ENCODE measurements at regions not wholly inside any gene's neighbourhood (a gene's known extent, or its start where the extent isn't known, plus 50 kb on each side); places are given as distances from the start of the nearest gene placed in this dataset.

GRCh38 chr10:8507156-8507555 lies 452.7 kb downstream of the GATA3 start:
- TF ChIP-seq EZH2phosphoT487 (IDR thresholded peaks at IDR 0.05) = no peak
- TF ChIP-seq CTCF (IDR thresholded peaks at IDR 0.05) = no peak
- no peak for TF ChIP-seq EZH2 (IDR thresholded peaks at IDR 0.05)

All from neural progenitor cell (in vitro differentiated cells).